ENCODE measurements at regions not wholly inside any gene's neighbourhood (a gene's known extent, or its start where the extent isn't known, plus 50 kb on each side); places are given as distances from the start of the nearest gene placed in this dataset.

GRCh38 chr9:79152306-79152705 lies 419.5 kb upstream of the TLE4 start:
- no peak for DNase-seq

GRCh38 chr9:79154806-79155205 lies 417.0 kb upstream of the TLE4 start:
- no peak for DNase-seq

GRCh38 chr9:79155308-79155707 lies 416.5 kb upstream of the TLE4 start:
- DNase-seq: no peak

DNA sequence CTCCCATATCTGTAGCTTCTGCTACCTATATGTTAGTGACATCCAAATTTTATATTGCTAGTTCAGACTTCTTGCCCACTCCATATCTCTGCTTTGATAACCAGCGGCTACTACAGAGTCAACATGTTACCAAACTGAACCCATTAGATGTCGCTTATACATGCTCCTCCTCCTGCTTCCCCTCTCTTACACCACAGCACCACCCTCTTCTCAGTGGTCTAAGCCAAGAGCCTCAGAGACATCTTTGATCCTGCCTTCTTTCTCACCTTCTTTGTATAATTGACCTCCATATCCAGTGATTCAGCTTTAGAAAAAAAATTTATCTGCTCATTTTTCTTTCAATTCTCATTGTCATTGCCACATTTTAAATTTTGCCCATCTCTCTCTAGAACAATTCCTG lies 408.2 kb upstream of the TLE4 start:
- no peak for DNase-seq

DNA sequence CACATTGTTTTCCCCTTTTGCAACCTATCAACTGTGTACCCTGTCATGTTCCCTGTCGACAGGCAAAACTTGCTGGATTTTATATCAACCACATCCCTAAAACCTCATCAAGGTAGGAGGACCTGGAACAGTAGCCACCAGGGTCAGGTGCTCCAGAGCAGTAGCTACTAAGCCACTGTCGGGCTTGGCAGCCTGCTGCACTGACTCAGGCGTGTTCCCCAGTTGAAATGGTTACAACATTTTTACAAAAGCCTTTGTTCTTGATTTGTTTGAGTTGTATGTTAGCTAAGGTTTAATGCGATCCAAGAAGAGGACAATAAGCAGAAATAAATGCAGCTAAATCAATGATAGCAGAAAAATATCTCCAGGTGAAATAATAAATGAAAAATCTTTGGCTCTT lies 407.4 kb upstream of the TLE4 start:
- no peak for DNase-seq

- DNase-seq: no peak
Observed at GRCh38 chr9:79165020-79165780, 406.6 kb upstream of the TLE4 start.

DNA sequence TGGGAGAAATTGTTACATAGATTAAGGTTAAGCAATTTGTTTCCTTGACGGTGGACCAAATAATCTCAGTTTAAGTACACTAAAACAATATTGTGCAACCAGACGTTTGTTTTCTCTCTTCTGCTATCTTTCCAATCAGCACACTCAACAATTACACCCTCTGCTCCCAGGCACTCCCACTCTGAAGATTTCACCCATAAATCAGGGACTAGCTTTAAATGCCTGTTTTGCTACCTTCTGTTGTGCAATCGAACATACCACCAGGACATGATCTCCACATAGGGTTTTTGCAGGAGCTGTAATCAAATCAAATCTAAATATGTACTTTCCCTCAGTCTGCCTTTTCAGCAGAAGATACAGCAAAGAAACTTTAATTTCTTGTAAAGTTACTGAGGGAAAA lies 405.8 kb upstream of the TLE4 start:
- DNase-seq: no peak

DNA sequence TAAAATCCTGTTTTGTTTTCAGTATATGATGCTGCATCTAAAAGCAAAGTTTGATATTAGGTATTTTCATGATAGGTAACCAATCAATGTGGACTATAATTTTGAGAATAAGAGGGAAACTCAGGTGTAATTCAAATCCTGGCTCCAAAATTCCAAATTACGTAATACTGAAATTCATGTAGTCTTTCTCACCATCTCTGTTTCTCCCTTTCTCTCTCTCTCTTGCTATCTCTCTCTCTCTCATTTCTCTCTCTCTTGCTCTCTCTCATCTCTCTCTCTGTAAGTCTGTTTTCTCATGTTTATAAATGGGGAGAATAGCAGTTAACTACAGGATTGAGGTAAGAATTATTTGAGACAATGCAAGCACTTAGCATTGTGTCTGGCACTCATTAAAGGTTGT lies 401.1 kb upstream of the TLE4 start:
- no peak for DNase-seq

DNA sequence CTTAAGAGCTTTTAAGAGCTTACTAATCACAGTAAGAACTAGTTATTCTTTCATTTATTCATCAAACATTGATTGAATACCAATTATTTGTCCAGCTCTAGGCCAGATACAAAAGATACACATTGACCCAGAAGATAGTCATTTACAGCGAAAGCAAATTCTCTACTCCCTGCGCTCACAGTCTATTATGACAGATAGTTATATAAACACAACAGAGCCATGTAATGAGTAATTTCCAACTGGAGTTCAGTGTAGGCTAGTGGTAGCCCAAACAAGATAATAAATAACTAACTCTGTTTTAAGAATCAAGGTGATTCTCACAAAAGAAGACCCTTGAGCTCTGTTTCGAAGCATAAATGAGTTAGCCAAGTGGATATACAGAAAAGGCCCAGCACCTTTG lies 397.8 kb upstream of the TLE4 start:
- no peak for DNase-seq

DNA sequence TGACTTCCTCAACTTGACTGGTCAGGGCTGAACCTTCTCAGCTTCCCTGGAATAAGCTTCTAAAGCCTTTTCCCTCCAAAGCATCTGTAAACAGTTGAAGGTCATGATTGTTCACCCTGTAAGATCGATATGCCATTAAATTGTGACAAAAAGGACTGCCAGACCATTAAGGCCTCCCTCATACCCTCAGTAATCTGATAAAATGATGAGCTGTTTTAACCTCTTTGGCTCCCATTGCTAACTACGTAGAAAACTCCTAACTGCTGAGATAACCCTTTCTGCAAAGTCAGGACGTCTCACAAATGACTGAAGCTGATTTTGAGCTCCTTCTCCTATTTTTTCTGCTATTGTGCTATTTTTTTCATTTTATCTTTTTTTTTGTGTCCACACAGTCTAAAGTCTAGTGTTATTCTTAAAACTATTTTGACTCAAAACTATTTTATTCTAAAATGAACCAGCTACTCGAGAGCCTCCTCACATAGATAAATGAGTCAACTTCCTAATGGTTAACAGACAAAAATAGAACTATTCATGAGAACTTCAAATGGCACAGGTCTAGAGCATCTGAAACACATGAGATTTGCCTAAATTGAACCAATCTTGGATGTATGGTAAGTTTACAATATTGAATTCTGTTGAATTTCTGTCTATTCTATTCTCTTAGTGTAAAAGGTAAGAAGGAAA lies 395.6 kb upstream of the TLE4 start:
- DNase-seq: no peak

- DNase-seq: peak; percentile 22
Observed at GRCh38 chr9:79184831-79185230, 386.9 kb upstream of the TLE4 start.

- DNase-seq: no peak
Observed at GRCh38 chr9:79185866-79186265, 385.9 kb upstream of the TLE4 start.

DNA sequence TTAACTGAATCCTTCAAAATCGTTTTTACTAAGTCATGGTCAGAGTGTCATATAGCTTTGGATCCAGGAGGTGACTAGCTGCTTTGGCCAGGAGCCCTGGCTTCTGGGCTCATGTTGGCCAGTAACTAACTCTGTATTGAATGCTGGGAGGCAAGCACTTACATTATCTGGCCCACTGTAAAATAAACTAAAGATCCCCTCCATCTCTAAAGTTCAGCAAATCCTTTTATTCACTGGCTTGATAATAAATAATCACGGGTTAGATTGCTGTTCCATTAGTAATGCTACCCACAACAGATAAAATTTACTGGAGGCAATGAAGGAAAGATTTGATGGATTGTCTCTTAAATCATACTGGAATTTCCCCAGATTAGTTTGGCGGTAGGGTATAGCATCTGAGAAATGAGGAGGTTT lies 382.2 kb upstream of the TLE4 start:
- DNase-seq: peak; percentile 12

- DNase-seq: peak; percentile 11
Observed at GRCh38 chr9:79193001-79193400, 378.8 kb upstream of the TLE4 start.

- no peak for DNase-seq
Observed at GRCh38 chr9:79193501-79194223, 378.1 kb upstream of the TLE4 start.

DNA sequence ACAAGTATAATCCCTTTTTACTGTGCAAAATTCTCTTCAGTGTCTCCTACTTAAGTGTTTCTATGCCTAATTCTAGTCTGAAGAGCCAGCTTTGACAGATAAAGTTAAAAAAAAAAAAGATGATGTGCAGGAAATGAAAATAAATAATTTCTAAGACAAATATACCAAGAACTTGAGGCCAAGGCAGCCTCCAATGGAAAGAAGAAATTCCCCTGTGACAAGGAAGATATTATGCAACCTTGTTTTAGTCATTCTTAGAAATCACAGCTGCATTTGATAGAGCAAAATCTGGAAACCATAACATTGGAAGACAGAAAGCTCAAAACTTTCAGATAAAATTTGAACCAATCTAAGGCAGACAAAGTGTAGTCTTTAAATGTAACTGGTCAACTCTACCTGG lies 375.9 kb upstream of the TLE4 start:
- peak; percentile 60 for DNase-seq

DNA sequence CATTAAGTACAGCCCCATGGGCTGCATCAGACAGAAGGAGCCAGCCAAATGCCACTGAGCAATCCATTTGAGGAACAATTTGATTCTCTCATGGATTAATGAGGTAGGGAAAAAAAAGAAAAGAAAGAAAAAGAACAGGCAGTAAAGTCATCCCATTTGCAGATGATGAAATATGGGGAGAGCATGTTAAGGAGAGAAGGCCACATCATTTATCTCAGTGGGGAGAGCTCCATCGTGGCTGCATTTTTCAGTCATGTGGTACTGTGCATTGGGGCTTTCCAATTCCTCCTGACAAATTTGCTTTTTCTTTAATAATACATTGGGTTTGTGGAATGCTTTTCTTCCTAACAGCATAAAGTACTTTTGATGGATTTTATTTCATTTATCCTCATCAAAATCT lies 375.2 kb upstream of the TLE4 start:
- DNase-seq: peak; percentile 5

DNA sequence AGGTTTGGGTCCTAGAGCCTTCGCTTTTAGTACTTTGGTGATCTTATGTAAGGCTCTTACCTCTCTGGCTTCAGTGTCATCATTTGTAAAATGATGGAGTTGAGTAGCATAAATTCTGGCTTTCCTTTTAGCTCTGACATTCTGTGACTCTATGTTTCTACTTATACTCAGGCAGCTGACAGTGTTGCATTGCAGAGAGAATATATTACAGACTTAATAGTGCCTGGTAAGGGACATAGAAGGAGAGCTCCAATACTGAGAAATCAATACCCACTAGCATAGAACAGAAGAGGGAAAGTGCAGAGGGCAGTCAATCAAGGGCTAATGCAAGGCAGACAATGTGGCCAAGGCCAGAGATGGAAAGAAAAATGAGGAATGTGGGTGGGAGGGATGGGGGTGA lies 371.4 kb upstream of the TLE4 start:
- no peak for DNase-seq

GRCh38 chr9:79201636-79202035 lies 370.1 kb upstream of the TLE4 start:
- no peak for DNase-seq

GRCh38 chr9:79208791-79209396 lies 362.9 kb upstream of the TLE4 start:
- no peak for DNase-seq

- no peak for DNase-seq
Observed at GRCh38 chr9:79210541-79211243, 361.1 kb upstream of the TLE4 start.

Data from muscle of arm (tissue), 1 donor.